K562 (cell line): ENCODE measurements at regions not wholly inside any gene's neighbourhood (a gene's known extent, or its start where the extent isn't known, plus 50 kb on each side); places are given as distances from the start of the nearest gene placed in this dataset.
"Not testable (repeated sequence)": the region's sequence is repeated elsewhere in the genome, so short reads cannot be mapped to it uniquely, and the experiment has no call there.

Experiments used
- ATAC-seq: fragments of 200-7000 bp; cut with Tn5 transposase; 3 replicates; pipeline ENCODE4 v1.9.1; 2020; ENCODE audit warnings: moderate library complexity
- BruUV-seq: library from RNA; stranded (reverse); fragments of 400-500 nt; replicated peaks from 2 replicates; lab custom pipeline; 2021; lab: Mats Ljungman, UMichigan
- CTCF ChIA-PET: fragments of 300-600 bp; formaldehyde crosslinking; extraction: SDS; loops from one replicate; lab custom pipeline; 2021; ENCODE audit warnings: low intra/inter-chr PET ratio; lab: Yijun Ruan, JAX
- POLR2A ChIA-PET: fragments of 300-600, 350-650 bp; sonication (Branson Sonifier 250); formaldehyde crosslinking; extraction: SDS; loops from one replicate; lab custom pipeline; 2021; ENCODE audit warnings: antibody characterized with exemption, inconsistent platforms; lab: Yijun Ruan, JAX
- DNase-seq, 4 experiments: peaks; one replicate each; pipeline versions ENCODE4 v3.0.0 to v3.0.0-alpha.2; 2011 to 2018; ENCODE audit warnings: low spot score in 3 of 4, mixed read lengths in 3 of 4; ENCODE audit errors: extremely low read depth in 1 of 4
- FAIRE-seq: peaks from 2 replicates; lab custom pipeline; 2011; peaks lifted over from hg19 to GRCh38; lab: Jason Lieb, UNC
- H2AFZ ChIP-seq: 2 replicates; pipeline ENCODE4 v1.6.0; 2011; ENCODE audit warnings: low read depth, low read length, control low read depth, inconsistent platforms
- H3K27ac ChIP-seq: fragments of 200-600 bp; 3 replicates; pipeline ENCODE4 v1.8.0; 2011; ENCODE audit warnings: low read depth, mild to moderate bottlenecking, control low read depth, inconsistent platforms, low read length, moderate library complexity, mixed read lengths; ENCODE audit errors: extremely low read depth
- H3K27me3 ChIP-seq, 2 experiments: fragments of 300-600 bp in 1 of 2; 2 replicates in 1 of 2; 3 replicates in 1 of 2; pipeline versions ENCODE4 v1.6.0 to v1.8.0; 2011; ENCODE audit warnings: inconsistent platforms in 2 of 2, low read length in 2 of 2, mild to moderate bottlenecking in 1 of 2, mixed read lengths in 1 of 2, moderate library complexity in 1 of 2; ENCODE audit not compliant: control insufficient read depth in 2 of 2, insufficient read depth in 2 of 2
- H3K36me3 ChIP-seq: fragments of 300-600 bp; 3 replicates; pipeline ENCODE4 v1.8.0; 2011; ENCODE audit warnings: mild to moderate bottlenecking, low read length, inconsistent platforms; ENCODE audit not compliant: control insufficient read depth, insufficient read depth
- H3K4me1 ChIP-seq, 2 experiments: fragments of 200-600 bp in 1 of 2; replicated peaks in 1 of 2; 2 replicates in 1 of 2; 3 replicates in 1 of 2; pipeline versions ENCODE4 v1.5.1 to v1.8.0; 2011; ENCODE audit warnings: inconsistent platforms in 2 of 2, low read length in 2 of 2, mild to moderate bottlenecking in 1 of 2, mixed read lengths in 1 of 2, moderate library complexity in 1 of 2; ENCODE audit not compliant: control insufficient read depth in 2 of 2, insufficient read depth in 2 of 2
- H3K4me2 ChIP-seq: 2 replicates; pipeline ENCODE4 v1.6.1; 2011; ENCODE audit warnings: low read length, control low read depth, inconsistent platforms, mixed read lengths; ENCODE audit not compliant: insufficient read depth
- H3K4me3 ChIP-seq: fragments of 200-600 bp; sonication (generic), shearing (Covaris generic); 2 replicates; pipeline ENCODE4 v1.5.1; 2016; ENCODE audit warnings: control low read depth, inconsistent platforms
- H3K79me2 ChIP-seq: fragments of 200-600 bp; 3 replicates; pipeline ENCODE4 v1.8.0; 2011; ENCODE audit warnings: low read length, inconsistent platforms; ENCODE audit not compliant: control insufficient read depth, insufficient read depth
- H3K9ac ChIP-seq, 2 experiments: 2 replicates each; pipeline versions ENCODE4 v1.6.0 to v1.6.1; 2011; ENCODE audit warnings: low read depth in 2 of 2, low read length in 2 of 2, control low read depth in 1 of 2, inconsistent platforms in 1 of 2, mild to moderate bottlenecking in 1 of 2, mixed read lengths in 1 of 2; ENCODE audit not compliant: insufficient read depth in 1 of 2
- H3K9me1 ChIP-seq: one replicate; pipeline ENCODE4 v1.6.0; 2011; ENCODE audit warnings: inconsistent platforms, mild to moderate bottlenecking, low read length, moderate library complexity; ENCODE audit not compliant: control insufficient read depth, insufficient read depth
- H3K9me3 ChIP-seq: replicated peaks from 2 replicates; pipeline ENCODE4 v1.5.1; 2011; ENCODE audit warnings: low read depth, low read length, inconsistent platforms; ENCODE audit not compliant: control insufficient read depth, insufficient read depth
- H4K20me1 ChIP-seq: replicated peaks from 2 replicates; pipeline ENCODE4 v1.6.1; 2011; ENCODE audit warnings: low read length, inconsistent platforms, mixed read lengths; ENCODE audit not compliant: control insufficient read depth, insufficient read depth
- FOXJ2 ChIP-seq: fragments of 200-800 bp; sonication (Bioruptor generic); IDR thresholded peaks from 2 replicates; pipeline ENCODE4 v1.6.1; 2016; ENCODE audit warnings: missing genetic modification characterization, missing compliant biosample characterization
- GTF2B ChIP-seq: IDR thresholded peaks from 2 replicates; pipeline ENCODE4 v1.6.1; 2011; ENCODE audit not compliant: insufficient read length; ENCODE audit errors: extremely low read depth
- MEIS2 ChIP-seq: fragments of 450-650 bp; IDR thresholded peaks from 2 replicates; pipeline ENCODE4 v1.6.1; 2014; ENCODE audit warnings: mild to moderate bottlenecking; ENCODE audit not compliant: partially characterized antibody
- XRCC4 ChIP-seq: IDR thresholded peaks from one replicate; pipeline ENCODE4 v1.6.1; 2011; ENCODE audit not compliant: insufficient read depth, insufficient read length; ENCODE audit errors: extremely low read depth
- WGBS: fragments of 100-300 bp; shearing (Covaris generic); methylation state at CpG from one replicate; pipeline ENCODE4 v1.1.6; 2016; ENCODE audit warnings: low coverage, mixed read lengths; ENCODE audit not compliant: insufficient coverage; ENCODE audit errors: missing lambda C conversion rate; 5-methylcytosine and 5-hydroxymethylcytosine counted together
- in situ Hi-C: fragments of 300-500 bp; cut with MboI; formaldehyde crosslinking; loops from 4 replicates; pipeline ENCODE4 v1.15.0; 2018; ENCODE audit warnings: inconsistent platforms, mixed read lengths
- intact Hi-C: fragments of 100-400 bp; cut with micrococcal nuclease; formaldehyde crosslinking; loops from 2 replicates; pipeline ENCODE4 v1.14.2; 2022

- Histone ChIP-seq H2AFZ (no peak overlapping the region), H3K4me2 (no peak overlapping the region), H3K79me2 (no peaks in the 10 kb centered on the region), H3K36me3 (no peaks in the 10 kb centered on the region), H3K9ac (no peak overlapping the region), H4K20me1 (no peaks in the 10 kb centered on the region), H3K9me1 (no peaks in the 10 kb centered on the region), H3K4me3 (no peak overlapping the region), H3K9me3 (no peaks in the 10 kb centered on the region), H3K27ac (no peak overlapping the region), H3K4me1 (no peaks in the 10 kb centered on the region; a peak in 1 of 5 replicates), H3K27me3 (no peaks in the 10 kb centered on the region; a peak in 1 of 5 replicates)
- FAIRE-seq (no peak), DNase-seq (no peak), ATAC-seq (no peak)
- POLR2A ChIA-PET, result no interaction called here
- peak; percentile 30; the same call in 1 of the 2 replicates for TF ChIP-seq FOXJ2
- no peak for TF ChIP-seq GTF2B
- peak; percentile 56 for TF ChIP-seq MEIS2
- no peak for TF ChIP-seq XRCC4
- CTCF ChIA-PET, result no interaction called here
- in situ Hi-C loops, result no loop called here
- WGBS, result 0% methylated on average over 2 of the region's 2 CpGs
- no TSS peak for BruUV-seq
- intact Hi-C loops, result no loop called here
Measured at GRCh38 chr16:66020046-66020445, 346.4 kb upstream of the CDH5 start.

- H3K4me2 ChIP-seq, H3K4me1 ChIP-seq, BruUV-seq, H3K9me1 ChIP-seq, H3K9ac ChIP-seq, H3K27ac ChIP-seq, FAIRE-seq, CTCF ChIA-PET, ATAC-seq, in situ Hi-C loops, H3K36me3 ChIP-seq, DNase-seq, H3K79me2 ChIP-seq, H3K4me3 ChIP-seq, H2AFZ ChIP-seq, H4K20me1 ChIP-seq, H3K9me3 ChIP-seq, intact Hi-C loops, H3K27me3 ChIP-seq: not testable (repeated sequence)
- POLR2A ChIA-PET, result interaction anchor here (0.6 kb wide), 1 partner anchor 373 kb away, joined by 3 read pairs; no protein-coding TSS in a partner anchor
- 2% methylated on average over 3 of the region's 3 CpGs for WGBS
Measured at GRCh38 chr16:66019502-66019901, 347.0 kb upstream of the CDH5 start.
